HG03442 (cell line): ENCODE measurements at regions not wholly inside any gene's neighbourhood (a gene's known extent, or its start where the extent isn't known, plus 50 kb on each side); places are given as distances from the start of the nearest gene placed in this dataset.
"Not testable (repeated sequence)": the region's sequence is repeated elsewhere in the genome, so short reads cannot be mapped to it uniquely, and the experiment has no call there.

ENCODE experiments used
- ATAC-seq: cut with Tn5 transposase; IDR thresholded peaks from one replicate; pipeline ENCODE4 v1.9.1; 2021; ENCODE audit warnings: mild to moderate bottlenecking, moderate library complexity; ENCODE audit not compliant: unreplicated experiment

DNA sequence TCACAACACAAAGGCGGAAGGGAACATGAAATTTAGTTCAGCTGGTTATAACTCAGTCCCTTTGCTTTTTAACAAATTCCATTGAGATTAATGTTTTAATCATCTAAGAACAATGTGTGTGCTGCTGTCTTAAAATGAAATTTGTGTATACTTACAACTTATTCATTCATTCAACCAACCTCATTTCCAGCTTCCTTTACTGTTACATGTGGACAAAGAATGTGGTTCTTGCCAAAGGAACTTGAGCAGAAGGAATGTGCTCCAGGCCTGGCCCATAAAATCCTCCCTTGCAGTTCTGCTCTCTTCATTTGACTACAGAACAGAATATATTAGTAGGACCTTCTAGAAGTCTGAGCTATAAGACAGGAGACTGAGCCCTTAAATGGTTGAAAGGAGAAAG is 176.8 kb upstream of the GLRA2 start:
- ATAC-seq = no peak

- ATAC-seq = no peak
Observed at GRCh38 chrX:14351611-14352303, 177.6 kb upstream of the GLRA2 start.

GRCh38 chrX:14347523-14347922 is 181.8 kb upstream of the GLRA2 start:
- no peak for ATAC-seq

GRCh38 chrX:14344172-14344940 is 185.0 kb upstream of the GLRA2 start:
- no peak for ATAC-seq

DNA sequence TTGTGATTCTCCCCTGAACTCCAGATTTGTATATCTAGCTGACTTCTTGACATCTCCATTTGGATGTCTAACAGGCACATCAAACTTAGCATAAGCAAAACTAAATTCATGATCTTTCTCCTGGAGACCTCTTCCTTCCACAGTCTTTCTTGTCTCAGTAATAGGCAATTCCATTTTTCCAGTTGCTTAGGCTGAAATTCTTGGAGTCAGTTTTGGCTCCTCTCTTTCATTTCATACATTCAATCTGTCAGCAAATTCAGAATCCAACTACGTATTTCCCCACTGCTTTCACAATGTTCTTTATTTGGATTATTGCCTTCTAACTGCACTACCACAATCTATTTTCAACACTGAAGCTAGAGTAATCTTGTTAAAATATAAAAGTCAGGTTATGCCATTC is 219.9 kb upstream of the GLRA2 start:
- no peak for ATAC-seq

- not testable (repeated sequence) for ATAC-seq
Observed at GRCh38 chrX:14308976-14309375, 220.4 kb upstream of the GLRA2 start.

- ATAC-seq = no peak
Observed at GRCh38 chrX:14303891-14304290, 225.4 kb upstream of the GLRA2 start.

- ATAC-seq = not testable (repeated sequence)
Observed at GRCh38 chrX:14302561-14302960, 226.8 kb upstream of the GLRA2 start.

- ATAC-seq = no peak
Observed at GRCh38 chrX:14300376-14300775, 229.0 kb upstream of the GLRA2 start.

DNA sequence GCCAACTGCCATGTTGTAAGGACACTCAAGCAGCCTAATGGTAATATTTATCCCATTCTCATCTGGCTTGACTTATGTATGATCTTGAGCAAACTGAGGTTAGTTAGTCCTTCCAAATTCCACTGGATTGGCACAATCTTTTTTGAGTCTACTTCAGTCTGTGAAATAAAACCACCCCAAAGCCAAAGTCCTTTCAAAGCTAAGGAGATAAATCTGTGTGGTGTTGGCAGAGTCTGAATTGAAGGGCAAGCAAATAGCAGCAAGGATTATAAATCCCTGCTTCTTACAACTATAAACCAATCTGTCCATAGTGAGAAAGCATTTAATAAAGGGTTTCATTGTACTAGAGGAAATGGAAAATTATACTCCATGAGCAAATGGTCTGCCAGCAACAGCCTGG is 233.9 kb upstream of the GLRA2 start:
- no peak for ATAC-seq

- ATAC-seq = no peak
Observed at GRCh38 chrX:14291666-14292500, 237.5 kb upstream of the GLRA2 start.

DNA sequence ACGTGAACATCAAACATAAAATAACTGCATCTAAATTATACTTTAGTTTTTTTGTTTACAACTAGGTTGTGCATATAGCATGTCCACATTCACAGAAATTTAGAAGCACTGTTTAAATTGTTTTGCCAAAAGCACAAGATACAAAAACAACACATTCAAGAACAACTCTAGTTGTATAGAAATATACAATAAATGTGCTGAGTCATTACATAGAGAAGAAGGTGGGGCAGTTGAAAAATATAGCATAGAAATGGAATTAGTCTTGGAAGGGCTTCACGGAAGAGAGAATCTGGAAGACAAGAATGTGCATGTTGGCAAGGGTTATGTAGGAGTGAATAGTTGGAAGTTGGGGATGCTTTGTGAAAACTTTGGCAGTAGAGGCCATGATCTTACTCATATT is 239.0 kb upstream of the GLRA2 start:
- ATAC-seq = no peak

DNA sequence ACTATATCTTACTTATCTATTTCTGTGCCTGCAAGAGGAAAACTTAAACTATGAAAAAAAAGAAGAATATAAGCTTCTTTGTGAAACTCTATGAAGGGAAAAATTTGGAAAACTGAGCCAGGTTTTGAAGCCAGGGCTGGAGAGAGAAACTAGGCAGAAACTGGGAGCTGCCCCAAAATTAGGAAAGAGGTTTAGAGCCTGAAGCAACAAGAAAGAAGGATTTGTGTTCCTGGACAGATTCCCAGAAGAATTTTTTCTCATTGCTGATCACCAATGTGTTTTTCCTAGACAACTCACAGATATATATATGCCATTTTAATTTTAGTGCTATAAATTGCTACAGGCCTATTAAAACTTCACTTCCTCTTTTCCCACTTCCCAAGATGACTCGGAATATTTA is 245.0 kb upstream of the GEMIN8 start:
- no peak for ATAC-seq

DNA sequence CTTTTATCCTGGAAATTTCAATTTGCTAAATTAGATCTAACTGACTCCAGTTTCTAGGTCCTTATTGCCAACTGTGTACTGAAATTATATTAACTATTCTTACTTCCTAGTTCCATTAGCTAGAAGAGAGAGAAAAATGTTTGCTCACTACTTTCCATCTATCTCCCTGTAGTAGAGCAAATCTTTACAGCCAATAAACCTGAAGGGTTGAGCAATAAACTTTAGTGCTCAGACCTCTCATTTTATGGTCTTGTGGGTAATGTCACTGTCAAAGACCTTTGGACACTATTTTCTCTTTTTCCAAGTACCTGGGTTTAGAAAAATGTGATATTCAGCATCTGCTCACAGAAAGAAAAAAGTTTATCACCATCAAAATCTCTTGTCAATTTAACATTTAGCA is 237.5 kb upstream of the GEMIN8 start:
- ATAC-seq = no peak

DNA sequence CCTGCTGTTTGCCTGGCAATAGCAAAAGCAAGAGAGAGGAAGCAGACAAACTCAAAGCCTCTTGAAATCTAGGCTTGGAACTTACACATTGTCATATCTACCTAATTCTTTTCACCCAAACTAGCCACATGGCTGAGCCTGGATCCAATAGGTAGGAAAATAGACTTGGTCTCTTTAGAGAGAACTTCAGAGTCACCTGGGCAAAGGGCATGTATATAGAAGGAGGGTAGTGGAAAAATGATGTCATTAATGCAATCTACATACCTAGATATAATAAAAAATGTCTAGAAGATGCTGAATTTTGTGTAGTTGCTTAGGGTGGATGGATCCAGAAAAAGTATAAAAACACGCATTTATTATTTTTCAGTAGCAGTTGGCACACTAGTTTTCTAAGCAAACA is 237.0 kb upstream of the GEMIN8 start:
- ATAC-seq = no peak

DNA sequence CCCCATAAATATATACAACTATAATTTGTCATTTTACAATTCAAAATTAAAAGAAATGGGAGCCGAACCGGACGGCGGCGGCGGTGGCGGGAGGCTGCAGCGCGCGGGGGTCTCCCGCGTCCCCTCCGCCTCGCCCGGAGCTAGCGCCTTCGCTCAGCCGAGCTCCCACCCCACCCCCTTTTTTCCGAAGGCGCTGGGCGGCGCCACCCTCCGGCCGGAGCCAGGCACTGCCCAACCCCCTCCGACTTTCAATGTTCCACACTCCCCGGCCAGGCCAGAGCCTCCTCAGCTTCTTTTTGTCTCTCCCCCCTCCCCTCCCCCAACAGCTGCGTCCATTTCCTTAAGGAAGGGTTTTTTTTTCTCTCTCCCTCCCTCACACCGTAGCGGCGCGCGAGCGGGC is 214.1 kb upstream of the GEMIN8 start:
- no peak for ATAC-seq

- ATAC-seq = no peak
Observed at GRCh38 chrX:14235004-14235403, 205.3 kb upstream of the GEMIN8 start.

DNA sequence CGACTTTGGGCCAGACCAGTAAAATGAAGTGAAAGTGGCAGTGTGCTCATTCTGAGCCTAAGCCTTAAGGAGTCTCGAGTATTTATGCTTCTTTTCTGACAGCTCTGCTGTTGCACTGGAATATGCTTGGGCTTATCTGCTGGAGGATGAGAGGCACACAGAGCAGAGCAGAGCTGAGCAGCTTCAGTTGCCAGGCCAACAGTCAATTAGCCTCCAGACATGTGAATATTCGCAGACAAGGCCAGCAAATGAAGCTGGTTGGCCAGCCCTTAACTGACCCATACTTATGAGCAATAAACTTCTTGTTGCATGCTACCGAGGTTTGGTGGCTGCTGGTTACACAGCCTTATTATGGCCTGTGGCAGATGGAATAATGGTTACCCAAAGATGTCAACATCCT is 203.0 kb upstream of the GEMIN8 start:
- no peak for ATAC-seq

DNA sequence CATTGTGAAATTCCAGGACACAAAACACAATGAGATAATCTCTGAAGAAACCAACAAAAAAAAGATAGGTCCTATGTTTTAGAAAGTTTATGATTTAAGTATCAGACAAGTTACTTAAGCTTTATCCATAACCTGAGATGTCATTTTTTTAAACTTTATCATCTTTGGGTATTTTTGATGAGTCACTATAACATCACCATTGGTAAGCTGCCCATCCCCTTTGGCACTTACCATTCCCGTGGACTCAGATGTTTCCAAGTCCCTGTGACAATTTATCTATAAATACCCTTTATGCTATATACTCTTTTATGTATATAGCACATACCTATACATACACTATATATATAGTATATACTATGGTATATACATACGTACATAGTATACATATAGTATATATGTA is 198.9 kb upstream of the GEMIN8 start:
- no peak for ATAC-seq

- no peak for ATAC-seq
Observed at GRCh38 chrX:14220386-14220944, 190.8 kb upstream of the GEMIN8 start.

DNA sequence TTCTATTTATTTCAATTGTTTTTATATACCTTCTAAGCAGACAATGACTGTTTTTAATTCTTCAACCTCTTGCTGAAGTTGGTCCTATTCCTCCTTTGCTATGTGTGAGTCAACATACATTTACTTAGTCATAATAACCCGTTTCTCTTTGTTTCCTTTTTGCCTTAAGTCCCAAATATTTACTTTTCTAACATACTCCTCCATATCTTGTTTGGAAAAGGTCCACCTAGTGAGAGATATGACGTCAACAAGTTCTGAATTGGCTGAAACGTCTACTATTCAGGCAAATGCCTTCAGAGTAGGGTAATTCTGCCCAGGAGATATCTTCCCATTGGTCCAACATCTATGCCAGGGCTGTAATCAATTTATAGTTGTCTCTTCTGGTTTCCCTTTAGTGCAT is 179.3 kb upstream of the GEMIN8 start:
- no peak for ATAC-seq
